GM23248 (cell line): ENCODE measurements at regions not wholly inside any gene's neighbourhood (a gene's known extent, or its start where the extent isn't known, plus 50 kb on each side); places are given as distances from the start of the nearest gene placed in this dataset. TPM values are rescaled to one million over a fixed set of nuclear protein-coding genes. Genes with fewer than 3 reads are reported as not detected.

Experiments
- DNase-seq: peaks from one replicate; pipeline ENCODE4 v3.0.0-alpha.2; 2015
- H2AFZ ChIP-seq: fragments of 200-600 bp; sonication (generic); 2 replicates; pipeline ENCODE4 v1.6.1; 2016; ENCODE audit warnings: antibody characterized with exemption
- H3F3A ChIP-seq: fragments of 200-600 bp; sonication (generic); 2 replicates; pipeline ENCODE4 v1.6.1; 2016; ENCODE audit warnings: mild to moderate bottlenecking, antibody characterized with exemption, mixed run types; ENCODE audit not compliant: insufficient read depth
- H3K27ac ChIP-seq: fragments of 200-600 bp; sonication (generic); 2 replicates; pipeline ENCODE4 v1.5.1; 2016; ENCODE audit warnings: mild to moderate bottlenecking
- H3K27me3 ChIP-seq: fragments of 200-600 bp; sonication (generic); replicated peaks from 2 replicates; pipeline ENCODE4 v1.6.1; 2016; ENCODE audit warnings: mild to moderate bottlenecking; ENCODE audit not compliant: insufficient read depth
- H3K36me3 ChIP-seq: fragments of 200-600 bp; sonication (generic); 2 replicates; pipeline ENCODE4 v1.6.1; 2016; ENCODE audit warnings: low read depth, mild to moderate bottlenecking
- H3K4me1 ChIP-seq: fragments of 200-600 bp; sonication (generic); 2 replicates; pipeline ENCODE4 v1.6.1; 2016; ENCODE audit warnings: mild to moderate bottlenecking; ENCODE audit not compliant: insufficient read depth
- H3K4me2 ChIP-seq: fragments of 200-600 bp; sonication (generic); one replicate; pipeline ENCODE4 v1.6.1; 2016; ENCODE audit warnings: mild to moderate bottlenecking; ENCODE audit not compliant: unreplicated experiment
- H3K4me3 ChIP-seq: fragments of 200-600 bp; sonication (generic); 2 replicates; pipeline ENCODE4 v1.5.1; 2016; ENCODE audit warnings: mild to moderate bottlenecking
- H3K79me2 ChIP-seq: fragments of 200-600 bp; sonication (generic); 2 replicates; pipeline ENCODE4 v1.6.1; 2016; ENCODE audit warnings: mild to moderate bottlenecking; ENCODE audit not compliant: insufficient read depth
- H3K9ac ChIP-seq: fragments of 200-600 bp; sonication (generic); 2 replicates; pipeline ENCODE4 v1.6.1; 2016; ENCODE audit warnings: mild to moderate bottlenecking
- H3K9me2 ChIP-seq: fragments of 200-600 bp; sonication (generic); 2 replicates; pipeline ENCODE4 v1.6.1; 2016; ENCODE audit warnings: mixed run types, mild to moderate bottlenecking, moderate library complexity; ENCODE audit not compliant: insufficient read depth
- H3K9me3 ChIP-seq: fragments of 200-600 bp; sonication (generic); one replicate; pipeline ENCODE4 v1.6.1; 2017; ENCODE audit warnings: low read depth
- H4K20me1 ChIP-seq: fragments of 200-600 bp; sonication (generic); 2 replicates; pipeline ENCODE4 v1.6.0; 2016; ENCODE audit not compliant: insufficient read depth
- EZH2 ChIP-seq: fragments of 200-600 bp; sonication (generic); IDR thresholded peaks from 2 replicates; pipeline ENCODE4 v1.6.1; 2018; ENCODE audit warnings: antibody characterized with exemption, mild to moderate bottlenecking; ENCODE audit not compliant: insufficient read depth, poor library complexity, severe bottlenecking
- EZH2phosphoT487 ChIP-seq: fragments of 200-600 bp; sonication (generic); IDR thresholded peaks from 2 replicates; pipeline ENCODE4 v1.6.1; 2018; ENCODE audit warnings: antibody characterized with exemption, moderate library complexity, mild to moderate bottlenecking, low read depth; ENCODE audit not compliant: insufficient read depth
- WGBS, 2 experiments: methylation state at CpG; one replicate each; pipeline ENCODE4 v1.1.6; 2015 to 2017; ENCODE audit warnings: low lambda C conversion rate in 2 of 2, low coverage in 1 of 2; ENCODE audit errors: missing lambda C conversion rate in 2 of 2; 5-methylcytosine and 5-hydroxymethylcytosine counted together
- in situ Hi-C: fragments of 300-500 bp; cut with MboI; formaldehyde crosslinking; loops from 2 replicates; pipeline ENCODE4 v1.15.0; 2020
- small RNA-seq: library from RNA; depleted of rRNA; stranded (forward); fragments of <200 nt; gene quantifications from one replicate; pipeline ENCODE3, GENCODE V24; 2014; ENCODE audit warnings: low read depth, low replicate concordance

DNA sequence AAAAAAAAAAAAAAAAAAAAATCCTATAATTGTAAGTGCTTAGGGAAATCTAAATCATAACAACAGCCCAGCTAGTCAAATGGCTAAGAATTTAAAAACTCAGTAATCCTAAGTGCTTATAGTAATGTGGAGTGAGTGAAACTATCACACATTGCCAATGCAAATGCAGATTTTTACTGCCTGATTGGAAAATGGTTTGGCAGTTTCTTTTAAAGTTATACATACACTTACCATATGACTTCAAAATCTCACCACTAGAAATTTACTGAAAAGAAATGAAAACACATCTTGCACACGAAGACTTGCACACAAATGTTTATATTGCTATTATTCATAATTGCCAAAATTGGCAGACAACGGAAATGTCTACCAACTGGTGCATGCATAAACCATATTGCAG lies 51.3 kb upstream of the STXBP6 start:
- Histone ChIP-seq H4K20me1 (no peaks in the 10 kb centered on the region), H3K27ac (no peak overlapping the region), H3K79me2 (no peaks in the 10 kb centered on the region), H3K4me3 (no peak overlapping the region), H3K27me3 (no peaks in the 10 kb centered on the region), H3K4me2 (no peak overlapping the region), H3K9me3 (no peaks in the 10 kb centered on the region), H3K9me2 (no peaks in the 10 kb centered on the region), H3F3A (no peaks in the 10 kb centered on the region), H3K4me1 (no peaks in the 10 kb centered on the region), H3K9ac (no peak overlapping the region), H3K36me3 (no peaks in the 10 kb centered on the region), H2AFZ (no peak overlapping the region)
- no peak for TF ChIP-seq EZH2phosphoT487
- TF ChIP-seq EZH2 = no peak
- DNase-seq = no peak
- in situ Hi-C loops = no loop called here
- WGBS, 2 experiments = 48 to 51% methylated on average over 2 of the region's 2 CpGs

Small RNA genes in the stretch of these regions (small RNA-seq; reads per million reads assigned to genes)
- gene HMGN2P6 = not detected
